Loucy (cell line): ENCODE measurements at regions not wholly inside any gene's neighbourhood (a gene's known extent, or its start where the extent isn't known, plus 50 kb on each side); places are given as distances from the start of the nearest gene placed in this dataset.

Experiments used
- H2AFZ ChIP-seq: fragments of 200-600 bp; sonication (generic); 2 replicates; pipeline ENCODE4 v1.6.0; 2016; ENCODE audit warnings: antibody characterized with exemption, mild to moderate bottlenecking, low read length, moderate library complexity
- H3F3A ChIP-seq: fragments of 200-600 bp; 2 replicates; pipeline ENCODE4 v1.6.0; 2016; ENCODE audit warnings: antibody characterized with exemption, low read depth, mild to moderate bottlenecking
- H3K27me3 ChIP-seq: fragments of 200-600 bp; sonication (generic); 2 replicates; pipeline ENCODE4 v1.6.1; 2014; ENCODE audit warnings: low read length, mild to moderate bottlenecking; ENCODE audit not compliant: insufficient read depth, poor library complexity, severe bottlenecking
- H3K36me3 ChIP-seq: fragments of 200-600 bp; sonication (generic); 2 replicates; pipeline ENCODE4 v1.6.1; 2016; ENCODE audit warnings: low read length; ENCODE audit not compliant: insufficient read depth
- H3K4me1 ChIP-seq: fragments of 200-600 bp; sonication (generic); 2 replicates; pipeline ENCODE4 v1.5.1; 2014; ENCODE audit warnings: low read length, mild to moderate bottlenecking; ENCODE audit not compliant: insufficient read depth, poor library complexity, severe bottlenecking
- H3K4me2 ChIP-seq: fragments of 200-600 bp; sonication (generic); 2 replicates; pipeline ENCODE4 v1.6.0; 2014; ENCODE audit warnings: antibody characterized with exemption, low read length, low read depth, mild to moderate bottlenecking; ENCODE audit not compliant: poor library complexity, severe bottlenecking
- H3K4me3 ChIP-seq: fragments of 200-600 bp; sonication (generic); 2 replicates; pipeline ENCODE4 v1.5.1; 2014; ENCODE audit warnings: low read length, mild to moderate bottlenecking, mixed read lengths; ENCODE audit not compliant: poor library complexity, severe bottlenecking
- H3K79me2 ChIP-seq: fragments of 200-600 bp; sonication (generic); 2 replicates; pipeline ENCODE4 v1.6.1; 2014; ENCODE audit warnings: low read length; ENCODE audit not compliant: insufficient read depth
- H3K9ac ChIP-seq: fragments of 200-600 bp; sonication (generic); 2 replicates; pipeline ENCODE4 v1.6.0; 2014; ENCODE audit warnings: mild to moderate bottlenecking, low read depth, low read length, moderate library complexity; ENCODE audit not compliant: poor library complexity, severe bottlenecking
- H3K9me2 ChIP-seq: fragments of 200-600 bp; sonication (generic); replicated peaks from 2 replicates; pipeline ENCODE4 v1.6.1; 2016; ENCODE audit warnings: low read depth, low read length, mixed read lengths
- H3K9me3 ChIP-seq: fragments of 200-600 bp; sonication (generic); 2 replicates; pipeline ENCODE4 v1.6.1; 2014; ENCODE audit warnings: mild to moderate bottlenecking, antibody characterized with exemption, low read length, low read depth; ENCODE audit not compliant: insufficient read depth
- H4K20me1 ChIP-seq: fragments of 200-600 bp; sonication (generic); 2 replicates; pipeline ENCODE4 v1.6.0; 2014; ENCODE audit warnings: antibody characterized with exemption, low read length, mild to moderate bottlenecking; ENCODE audit not compliant: insufficient read depth, poor library complexity, severe bottlenecking
- EZH2phosphoT487 ChIP-seq: fragments of 200-600 bp; IDR thresholded peaks from 2 replicates; pipeline ENCODE4 v1.6.1; 2018; ENCODE audit warnings: antibody characterized with exemption, mild to moderate bottlenecking, moderate library complexity, borderline replicate concordance
- TF ChIP-seq, protein P1 (sequence below): fragments of 200-600 bp; sonication (generic); conservative IDR thresholded peaks from 2 replicates; pipeline ENCODE4 v1.5.1; 2014; ENCODE audit warnings: mild to moderate bottlenecking, antibody characterized with exemption, low read length

DNA sequence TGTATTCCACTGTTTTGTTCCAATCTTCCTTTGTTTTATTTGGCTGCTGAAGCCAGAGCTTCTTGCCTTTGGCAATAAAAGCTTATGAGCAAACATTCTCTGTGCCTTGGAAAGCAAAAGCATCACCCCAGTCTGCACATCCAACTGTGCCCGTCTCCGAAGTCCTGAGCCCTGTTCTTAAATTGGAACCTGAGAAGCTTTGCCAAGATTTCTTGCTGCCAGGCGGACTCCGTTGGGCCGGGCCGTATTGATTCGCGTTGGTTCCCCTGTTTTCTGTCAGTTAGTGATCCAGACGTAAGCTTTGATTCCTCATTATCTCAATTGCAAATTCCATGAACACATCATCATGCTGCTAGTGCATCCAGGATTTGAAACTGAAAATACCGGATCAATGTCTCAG, 793.0 kb downstream of the OLFM4 start:
- Histone ChIP-seq H3K9me3 (no peaks in the 10 kb centered on the region), H3K9ac (no peak overlapping the region), H3F3A (no peaks in the 10 kb centered on the region), H2AFZ (no peak overlapping the region), H3K4me2 (no peak overlapping the region), H3K4me1 (no peaks in the 10 kb centered on the region), H3K36me3 (no peaks in the 10 kb centered on the region), H3K27me3 (no peaks in the 10 kb centered on the region), H4K20me1 (no peaks in the 10 kb centered on the region), H3K79me2 (no peaks in the 10 kb centered on the region), H3K4me3 (no peak overlapping the region), H3K9me2 (no peaks in the 10 kb centered on the region)
- TF ChIP-seq, protein P1, sequence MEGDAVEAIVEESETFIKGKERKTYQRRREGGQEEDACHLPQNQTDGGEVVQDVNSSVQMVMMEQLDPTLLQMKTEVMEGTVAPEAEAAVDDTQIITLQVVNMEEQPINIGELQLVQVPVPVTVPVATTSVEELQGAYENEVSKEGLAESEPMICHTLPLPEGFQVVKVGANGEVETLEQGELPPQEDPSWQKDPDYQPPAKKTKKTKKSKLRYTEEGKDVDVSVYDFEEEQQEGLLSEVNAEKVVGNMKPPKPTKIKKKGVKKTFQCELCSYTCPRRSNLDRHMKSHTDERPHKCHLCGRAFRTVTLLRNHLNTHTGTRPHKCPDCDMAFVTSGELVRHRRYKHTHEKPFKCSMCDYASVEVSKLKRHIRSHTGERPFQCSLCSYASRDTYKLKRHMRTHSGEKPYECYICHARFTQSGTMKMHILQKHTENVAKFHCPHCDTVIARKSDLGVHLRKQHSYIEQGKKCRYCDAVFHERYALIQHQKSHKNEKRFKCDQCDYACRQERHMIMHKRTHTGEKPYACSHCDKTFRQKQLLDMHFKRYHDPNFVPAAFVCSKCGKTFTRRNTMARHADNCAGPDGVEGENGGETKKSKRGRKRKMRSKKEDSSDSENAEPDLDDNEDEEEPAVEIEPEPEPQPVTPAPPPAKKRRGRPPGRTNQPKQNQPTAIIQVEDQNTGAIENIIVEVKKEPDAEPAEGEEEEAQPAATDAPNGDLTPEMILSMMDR, result no peak
- no peak for TF ChIP-seq EZH2phosphoT487

GRCh38 chr13:53822136-53822535, 793.5 kb downstream of the OLFM4 start:
- Histone ChIP-seq H3K9ac (no peak overlapping the region), H3F3A (no peaks in the 10 kb centered on the region), H3K4me3 (no peak overlapping the region), H3K9me2 (no peaks in the 10 kb centered on the region), H3K4me2 (no peak overlapping the region), H3K79me2 (no peaks in the 10 kb centered on the region), H3K36me3 (no peaks in the 10 kb centered on the region), H4K20me1 (no peaks in the 10 kb centered on the region), H2AFZ (no peak overlapping the region), H3K9me3 (no peaks in the 10 kb centered on the region), H3K27me3 (no peaks in the 10 kb centered on the region), H3K4me1 (no peaks in the 10 kb centered on the region)
- TF ChIP-seq, protein P1, result no peak
- no peak for TF ChIP-seq EZH2phosphoT487

DNA sequence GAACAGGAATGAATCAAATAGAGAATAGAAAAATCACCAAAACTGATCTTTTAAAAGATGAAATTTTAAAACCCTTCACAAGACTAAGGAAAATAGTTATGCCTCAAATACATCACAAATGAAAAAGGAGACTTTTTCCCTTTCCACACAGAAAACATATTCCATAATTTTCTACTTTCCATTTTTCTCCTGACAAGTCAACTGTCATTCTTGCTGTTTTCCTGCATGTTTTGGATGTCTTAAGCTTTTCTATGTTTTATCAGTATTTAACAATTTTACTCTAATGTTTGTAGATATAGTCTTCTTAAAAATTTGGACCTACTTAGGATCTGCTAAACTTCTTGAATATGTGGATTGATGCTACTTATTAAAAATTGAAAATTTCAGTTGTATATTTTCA, 810.8 kb downstream of the OLFM4 start:
- Histone ChIP-seq H3K9ac (no peak overlapping the region), H3K4me2 (no peak overlapping the region), H3K79me2 (no peaks in the 10 kb centered on the region), H3F3A (no peaks in the 10 kb centered on the region), H3K4me3 (no peak overlapping the region), H3K36me3 (no peaks in the 10 kb centered on the region), H3K9me3 (no peaks in the 10 kb centered on the region), H4K20me1 (no peaks in the 10 kb centered on the region), H2AFZ (no peak overlapping the region), H3K9me2 (no peaks in the 10 kb centered on the region), H3K4me1 (no peaks in the 10 kb centered on the region), H3K27me3 (no peaks in the 10 kb centered on the region)
- TF ChIP-seq EZH2phosphoT487, result no peak
- TF ChIP-seq, protein P1, result no peak
